Astrocyte of the hippocampus (primary cell): ENCODE measurements at regions not wholly inside any gene's neighbourhood (a gene's known extent, or its start where the extent isn't known, plus 50 kb on each side); places are given as distances from the start of the nearest gene placed in this dataset.
"Not testable (repeated sequence)": the region's sequence is repeated elsewhere in the genome, so short reads cannot be mapped to it uniquely, and the experiment has no call there.

Source experiments
- DNase-seq: peaks from one replicate; pipeline ENCODE4 v3.0.0; 2011; ENCODE audit warnings: low read depth, low spot score

DNA sequence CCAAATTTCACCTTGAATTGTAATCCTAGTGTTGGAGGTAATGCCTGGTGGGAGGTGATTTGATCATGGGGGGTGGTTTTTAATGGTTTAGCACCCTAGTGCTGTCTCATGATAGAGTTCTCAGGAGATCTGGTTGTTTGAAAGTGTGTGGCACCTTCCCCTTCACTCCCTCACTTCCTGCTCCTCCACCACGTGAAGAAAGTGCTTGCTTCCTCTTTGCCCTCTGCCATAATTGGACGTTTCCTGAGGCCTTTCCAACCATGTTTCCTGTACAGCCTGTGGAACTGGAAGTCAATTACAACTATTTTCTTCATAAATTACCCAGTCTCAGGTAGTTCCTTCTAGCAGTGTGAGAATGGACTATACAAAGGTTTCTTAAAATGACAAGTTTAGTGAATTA is 251.8 kb upstream of the NETO1 start:
- DNase-seq: no peak

- peak; percentile 31 for DNase-seq
Observed at GRCh38 chr18:73118121-73118816, 250.5 kb upstream of the NETO1 start.

DNA sequence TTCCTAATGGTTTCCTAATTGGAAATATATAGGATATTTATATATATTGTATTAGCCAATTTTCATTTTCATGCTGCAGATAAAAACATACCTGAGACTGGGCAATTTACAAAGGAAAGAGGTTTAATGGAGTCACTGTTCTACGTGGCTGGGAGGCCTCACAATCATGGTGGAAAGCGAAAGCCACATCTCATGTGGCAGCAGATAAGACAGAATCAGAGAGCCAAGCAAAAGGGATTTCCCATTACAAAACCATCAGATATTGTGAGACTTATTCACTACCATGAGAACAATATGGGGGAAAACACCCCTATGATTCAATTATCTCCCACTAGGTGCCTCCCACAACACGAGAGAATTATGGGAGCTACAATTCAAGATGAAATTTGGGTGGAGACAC is 242.5 kb upstream of the NETO1 start:
- DNase-seq: no peak

GRCh38 chr18:73101977-73102376 is 234.2 kb upstream of the NETO1 start:
- DNase-seq: no peak

DNA sequence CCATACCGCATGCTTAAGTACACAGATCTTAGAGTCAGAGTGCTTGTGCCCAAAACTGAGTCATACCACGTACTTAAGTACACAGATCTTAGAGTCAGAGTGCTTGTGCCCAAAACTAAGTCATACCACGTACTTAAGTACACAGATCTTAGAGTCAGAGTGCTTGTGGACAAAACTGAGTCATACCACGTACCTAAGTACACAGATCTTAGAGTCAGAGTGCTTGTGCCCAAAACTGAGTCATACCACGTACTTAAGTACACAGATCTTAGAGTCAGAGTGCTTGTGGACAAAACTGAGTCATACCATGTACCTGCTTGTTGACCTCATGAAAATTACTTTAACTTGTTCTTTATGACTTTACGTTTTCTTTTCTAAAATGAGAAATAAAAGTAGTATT is 233.7 kb upstream of the NETO1 start:
- DNase-seq: not testable (repeated sequence)

DNA sequence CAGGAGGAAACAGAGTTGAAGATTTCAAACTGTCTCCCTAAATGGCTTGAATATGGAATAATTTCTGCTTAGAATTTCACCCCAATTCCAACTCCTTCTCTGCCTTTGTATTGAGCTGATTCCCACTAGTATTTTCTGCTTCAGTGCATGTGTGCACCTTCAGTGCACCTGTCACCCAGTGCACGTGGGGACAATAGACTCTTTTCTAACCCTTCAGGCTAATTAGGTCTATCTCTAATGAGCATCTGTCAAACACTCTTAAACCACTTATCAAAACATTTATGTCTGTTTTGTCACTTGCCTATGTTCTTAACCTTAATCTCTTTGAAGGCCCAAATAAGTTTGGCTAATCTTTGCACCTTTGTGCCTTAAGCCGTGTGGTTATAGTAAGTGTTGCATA is 232.0 kb upstream of the NETO1 start:
- DNase-seq: no peak

DNA sequence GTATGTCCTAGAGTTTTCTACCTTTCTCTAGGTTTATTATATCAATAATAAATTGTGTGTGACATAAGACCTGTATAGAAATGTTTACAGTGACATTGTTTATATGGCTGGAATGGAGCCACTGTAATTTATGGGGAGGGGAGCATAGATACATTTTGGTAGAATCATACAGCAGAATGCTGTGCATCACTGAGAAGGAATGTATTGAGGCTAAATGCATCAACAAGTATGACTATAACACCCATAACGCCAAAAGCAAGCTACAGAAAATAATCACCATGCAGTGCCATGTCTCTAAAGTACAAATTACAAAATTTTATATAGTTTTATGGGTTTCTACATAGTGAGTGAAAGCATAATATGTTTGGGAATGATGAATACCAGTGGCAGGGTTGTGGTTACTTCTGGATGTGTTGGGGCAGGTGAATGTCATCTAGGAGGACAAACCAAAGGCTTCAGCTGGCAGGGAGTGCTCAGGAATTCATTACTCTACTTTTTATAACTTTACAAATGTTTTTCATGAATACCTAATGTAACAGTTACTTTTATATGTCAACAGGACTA is 226.0 kb upstream of the NETO1 start:
- DNase-seq: no peak

DNA sequence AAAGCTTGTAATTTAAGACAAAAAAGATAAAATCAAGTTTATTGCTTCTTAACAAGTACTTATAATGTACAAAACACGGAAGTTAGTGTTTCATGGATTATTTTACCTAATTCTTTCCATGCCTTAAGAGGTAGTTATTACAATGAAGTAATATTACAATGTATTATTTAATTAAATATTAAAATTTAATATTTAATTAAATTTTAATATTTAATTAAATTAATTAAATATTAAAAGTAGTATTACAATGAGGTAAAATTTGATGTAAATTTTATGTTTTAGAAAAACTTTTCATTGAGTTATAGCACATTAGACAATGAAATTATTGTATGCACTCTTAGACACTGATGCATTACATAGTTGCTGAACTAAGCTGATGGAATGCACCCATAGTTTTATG is 220.7 kb upstream of the NETO1 start:
- DNase-seq: no peak

- DNase-seq: no peak
Observed at GRCh38 chr18:73087282-73087977, 219.6 kb upstream of the NETO1 start.

GRCh38 chr18:73079920-73080319 is 212.1 kb upstream of the NETO1 start:
- DNase-seq: no peak

DNA sequence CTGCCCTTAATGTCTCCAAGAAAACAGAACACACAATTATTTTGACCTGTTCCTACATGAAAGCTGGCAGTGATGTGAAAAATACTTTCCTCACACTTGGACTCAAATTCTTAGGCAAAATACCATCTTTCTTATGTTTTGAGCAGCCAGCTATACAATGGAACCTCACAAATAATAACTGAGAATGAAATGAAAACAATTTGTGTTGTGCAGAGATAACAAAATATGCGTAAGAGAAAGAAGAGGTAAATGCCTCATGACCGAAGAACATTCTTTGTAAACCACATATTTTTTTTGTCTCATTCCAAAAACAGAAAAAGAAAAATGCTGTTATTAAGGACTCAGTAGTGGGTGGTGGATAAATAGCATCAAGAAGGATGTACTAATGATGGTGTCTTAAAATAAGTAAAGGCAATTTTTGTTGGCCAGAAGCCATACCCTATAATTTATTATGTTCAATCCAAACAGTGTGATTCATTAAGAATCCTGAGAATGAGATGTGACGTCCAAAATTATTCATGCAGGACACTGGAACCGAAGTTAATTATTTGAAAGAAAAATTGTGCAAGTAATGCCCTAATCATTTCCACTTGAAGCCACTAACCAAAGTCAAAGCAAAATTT is 193.0 kb upstream of the NETO1 start:
- DNase-seq: peak; percentile 69

GRCh38 chr18:73059280-73059679 is 191.5 kb upstream of the NETO1 start:
- no peak for DNase-seq

DNA sequence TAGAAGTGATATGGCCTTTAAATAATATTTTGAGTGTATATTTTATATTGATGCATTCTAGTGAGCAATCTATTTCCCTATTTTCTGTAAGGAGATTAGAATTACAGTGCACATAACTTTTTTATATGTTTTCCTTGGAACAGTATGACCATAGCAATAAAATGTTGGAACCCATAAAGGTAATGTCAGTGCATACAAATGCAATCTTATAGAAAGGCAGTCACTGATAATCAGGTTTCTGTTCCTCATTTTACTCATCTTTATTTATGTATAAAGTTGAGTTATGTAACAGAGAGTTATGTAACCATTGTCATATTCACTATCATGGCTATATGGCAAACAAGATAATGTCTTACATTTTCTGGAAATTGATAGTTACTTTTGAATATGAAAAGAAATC is 179.9 kb upstream of the NETO1 start:
- DNase-seq: no peak

- no peak for DNase-seq
Observed at GRCh38 chr18:73045037-73045436, 177.2 kb upstream of the NETO1 start.

GRCh38 chr18:73043611-73044010 is 175.8 kb upstream of the NETO1 start:
- DNase-seq: no peak

DNA sequence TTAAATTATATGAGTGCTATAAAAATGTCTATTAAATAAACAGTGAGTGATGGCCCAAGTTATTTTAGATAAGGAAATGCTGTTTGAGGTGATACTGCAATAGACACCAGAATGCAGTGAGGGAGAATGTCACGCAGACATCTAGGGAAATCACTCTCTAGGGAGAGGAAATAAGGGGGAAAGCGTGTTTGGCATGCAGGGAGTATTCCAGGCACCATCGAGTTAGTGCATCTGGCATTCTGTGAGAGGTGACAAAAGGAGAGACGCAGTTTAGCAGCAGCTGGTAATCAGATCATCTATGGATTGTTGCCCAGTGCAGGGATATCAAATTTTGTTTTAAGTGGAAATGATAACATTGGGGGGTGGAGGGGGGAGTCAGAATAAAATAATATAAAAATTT is 175.4 kb upstream of the NETO1 start:
- DNase-seq: no peak

- DNase-seq: no peak
Observed at GRCh38 chr18:73040247-73040646, 172.5 kb upstream of the NETO1 start.

GRCh38 chr18:73038336-73038735 is 170.5 kb upstream of the NETO1 start:
- no peak for DNase-seq

DNA sequence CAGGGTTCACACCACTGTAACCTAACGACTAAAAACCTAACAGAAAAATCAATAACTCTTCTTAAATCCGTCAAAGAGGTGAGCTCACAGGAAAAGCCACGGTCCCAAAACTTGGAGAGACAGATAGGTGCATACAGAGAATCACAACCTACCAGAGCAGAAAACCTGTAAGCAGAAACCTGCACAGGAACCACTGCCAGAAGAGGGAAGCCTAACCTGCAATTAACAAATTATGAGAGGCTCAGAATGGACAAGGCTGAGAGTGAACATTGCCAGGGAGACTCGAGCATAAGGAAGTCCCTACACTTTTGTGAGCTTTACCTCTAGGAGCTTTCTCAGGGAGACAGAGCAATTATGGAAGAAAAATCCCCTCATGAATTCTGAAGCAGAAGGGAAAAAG is 156.2 kb upstream of the NETO1 start:
- no peak for DNase-seq

DNA sequence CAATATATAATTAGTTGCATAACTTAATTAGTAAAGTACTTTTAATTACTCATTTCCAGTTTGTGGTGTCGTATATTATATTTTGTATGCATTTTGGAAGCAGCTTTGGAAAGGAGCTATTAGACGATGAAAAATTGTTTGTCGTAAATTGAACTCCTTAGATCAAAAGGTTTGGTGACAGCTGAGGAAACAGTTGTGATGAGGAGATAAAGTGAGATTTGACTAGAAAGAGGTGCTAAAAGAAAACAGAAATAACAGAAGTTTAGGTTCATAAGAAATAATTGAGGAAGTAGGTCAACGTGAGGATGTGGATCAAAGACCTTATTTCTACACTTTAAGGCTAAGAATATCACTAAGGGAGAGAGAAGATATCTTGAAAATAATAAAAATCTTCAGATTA is 141.9 kb upstream of the NETO1 start:
- no peak for DNase-seq

DNA sequence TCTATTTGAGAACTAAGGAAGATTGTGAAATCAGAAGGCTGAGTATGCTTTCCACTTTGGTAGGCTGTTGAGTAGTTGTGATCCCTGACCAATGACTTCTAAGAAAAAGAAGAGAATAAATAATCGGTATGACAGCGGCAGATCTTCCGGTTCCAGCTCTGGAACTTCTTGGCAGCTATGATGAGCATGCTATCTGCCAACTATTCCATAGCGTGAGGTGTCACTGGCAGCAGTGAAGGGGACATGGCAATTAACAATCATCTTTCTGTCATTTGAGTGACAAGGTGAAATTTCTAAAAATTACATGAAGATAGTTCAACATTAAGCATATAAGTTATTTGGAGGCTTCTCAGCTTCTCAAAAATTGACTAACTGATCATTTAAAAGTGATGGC is 140.1 kb upstream of the NETO1 start:
- no peak for DNase-seq

DNA sequence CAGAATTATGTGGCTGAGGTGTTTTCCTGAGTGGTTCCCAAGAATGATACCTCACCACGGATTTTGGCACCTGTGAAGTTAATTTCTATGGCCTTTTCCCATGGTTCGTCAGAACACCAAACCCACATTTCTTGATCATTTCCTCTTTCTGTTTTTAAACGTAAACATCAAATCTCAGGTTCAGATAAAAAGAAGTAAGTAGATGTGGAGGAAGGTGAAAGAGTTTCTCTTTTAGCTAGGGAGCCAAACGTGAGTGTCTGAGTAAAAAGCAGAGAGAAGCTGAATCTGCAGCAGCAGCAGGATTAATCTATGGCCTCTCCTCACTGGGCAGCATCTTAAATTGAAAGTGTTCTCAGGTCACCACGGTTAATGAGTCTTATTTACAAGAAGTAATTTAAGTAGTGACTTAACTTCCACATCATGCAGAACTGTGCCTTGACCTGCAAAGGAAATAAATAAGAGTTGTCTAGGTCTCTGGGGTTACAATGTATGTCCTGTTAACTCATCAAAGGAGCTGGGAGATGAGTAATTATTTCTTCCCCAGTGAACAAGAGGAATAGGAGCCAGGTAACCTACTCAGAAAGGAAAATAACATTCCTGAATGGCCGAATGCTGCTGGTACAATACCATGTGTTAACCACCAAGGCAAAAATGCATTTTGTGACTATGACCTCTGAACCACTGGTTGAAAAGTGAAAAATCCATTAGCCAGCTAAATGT is 139.6 kb upstream of the NETO1 start:
- DNase-seq: no peak
